MCF 10A (cell line): ENCODE measurements at regions not wholly inside any gene's neighbourhood (a gene's known extent, or its start where the extent isn't known, plus 50 kb on each side); places are given as distances from the start of the nearest gene placed in this dataset.

Experiments used
- BruUV-seq: library from RNA; stranded (reverse); fragments of 400-500 nt; replicated peaks from 2 replicates; lab custom pipeline; 2021; lab: Mats Ljungman, UMichigan
- CTCF ChIA-PET: fragments of 300-600 bp; sonication (Branson Sonifier 250); formaldehyde crosslinking; extraction: SDS; loops from one replicate; lab custom pipeline; 2021; ENCODE audit warnings: antibody characterized with exemption, inconsistent platforms; lab: Yijun Ruan, JAX
- POLR2A ChIA-PET: fragments of 300-600, 350-650 bp; sonication (Branson Sonifier 250); formaldehyde crosslinking; extraction: SDS; loops from one replicate; lab custom pipeline; 2020; ENCODE audit warnings: antibody characterized with exemption, inconsistent platforms; lab: Yijun Ruan, JAX
- DNase-seq: peaks from one replicate; pipeline ENCODE4 v3.0.0-alpha.2; 2018; ENCODE audit not compliant: unreplicated experiment
- H3K27ac Mint-ChIP-seq: one replicate; pipeline ENCODE4 v1.8.0; 2022; ENCODE audit warnings: mild to moderate bottlenecking, low read depth, mixed read lengths; ENCODE audit not compliant: unreplicated experiment
- H3K27me3 Mint-ChIP-seq: one replicate; pipeline ENCODE4 v1.8.0; 2022; ENCODE audit warnings: mixed read lengths; ENCODE audit not compliant: insufficient read depth, unreplicated experiment
- H3K36me3 Mint-ChIP-seq: one replicate; pipeline ENCODE4 v1.8.0; 2022; ENCODE audit warnings: mild to moderate bottlenecking, moderate library complexity, mixed read lengths; ENCODE audit not compliant: insufficient read depth, unreplicated experiment
- H3K4me1 Mint-ChIP-seq: one replicate; pipeline ENCODE4 v1.8.0; 2022; ENCODE audit warnings: mixed read lengths; ENCODE audit not compliant: insufficient read depth, unreplicated experiment
- H3K4me3 Mint-ChIP-seq: one replicate; pipeline ENCODE4 v1.8.0; 2022; ENCODE audit warnings: mild to moderate bottlenecking, moderate library complexity, mixed read lengths; ENCODE audit not compliant: unreplicated experiment
- H3K9me3 Mint-ChIP-seq: one replicate; pipeline ENCODE4 v1.8.0; 2022; ENCODE audit warnings: mixed read lengths; ENCODE audit not compliant: unreplicated experiment
- CTCF ChIP-seq: fragments of 200-600 bp; IDR thresholded peaks from one replicate; pipeline ENCODE4 v1.8.0; 2022; ENCODE audit warnings: antibody characterized with exemption, mild to moderate bottlenecking; ENCODE audit not compliant: unreplicated experiment
- intact Hi-C: fragments of 100-400 bp; cut with micrococcal nuclease; formaldehyde crosslinking; loops from 2 replicates; pipeline ENCODE4 v1.14.1; 2022

GRCh38 chr22:48217596-48217995 lies 1455.1 kb downstream of the TBC1D22A start:
- BruUV-seq: no TSS peak
- intact Hi-C loops: no loop called here

GRCh38 chr22:48212727-48213126 lies 1450.3 kb downstream of the TBC1D22A start:
- Mint-ChIP-seq H3K27me3 (no peaks in the 10 kb centered on the region), H3K9me3 (peaks cover 11% of the 10 kb centered on the region), H3K4me3 (no peak overlapping the region), H3K4me1 (no peaks in the 10 kb centered on the region), H3K36me3 (no peaks in the 10 kb centered on the region), H3K27ac (no peak overlapping the region)
- BruUV-seq: no TSS peak
- TF ChIP-seq CTCF: no peak
- no peak for DNase-seq
- POLR2A ChIA-PET: no interaction called here
- CTCF ChIA-PET: no interaction called here
- intact Hi-C loops: no loop called here

More at GRCh38 chr22:48217596-48217995, 1455.1 kb downstream of the TBC1D22A start:
- Mint-ChIP-seq H3K9me3 (peaks cover 27% of the 10 kb centered on the region), H3K27ac (no peak overlapping the region), H3K4me3 (no peak overlapping the region), H3K27me3 (no peaks in the 10 kb centered on the region), H3K36me3 (no peaks in the 10 kb centered on the region), H3K4me1 (no peaks in the 10 kb centered on the region)
- CTCF ChIA-PET: no interaction called here
- POLR2A ChIA-PET: no interaction called here
- no peak for DNase-seq
- no peak for TF ChIP-seq CTCF

GRCh38 chr22:48210812-48211211 lies 1448.4 kb downstream of the TBC1D22A start:
- Mint-ChIP-seq H3K4me3 (no peak overlapping the region), H3K36me3 (no peaks in the 10 kb centered on the region), H3K4me1 (no peaks in the 10 kb centered on the region), H3K27me3 (no peaks in the 10 kb centered on the region), H3K27ac (no peak overlapping the region), H3K9me3 (peaks cover 16% of the 10 kb centered on the region)
- intact Hi-C loops: no loop called here
- POLR2A ChIA-PET: no interaction called here
- DNase-seq: no peak
- no TSS peak for BruUV-seq
- CTCF ChIA-PET: no interaction called here
- TF ChIP-seq CTCF: no peak

- Mint-ChIP-seq H3K27ac (no peak overlapping the region), H3K9me3 (peaks cover 21% of the 10 kb centered on the region), H3K36me3 (no peaks in the 10 kb centered on the region), H3K4me3 (no peak overlapping the region), H3K27me3 (no peaks in the 10 kb centered on the region), H3K4me1 (no peaks in the 10 kb centered on the region)
- intact Hi-C loops: no loop called here
- TF ChIP-seq CTCF: no peak
- ChIA-PET POLR2A (no interaction called here), CTCF (interaction anchor here (0.6 kb wide), 2 partner anchors 125 to 1350 kb away, joined by 3 read pairs; no protein-coding TSS in a partner anchor)
- no peak for DNase-seq
- no TSS peak for BruUV-seq
These were observed 1447.7 kb downstream of the TBC1D22A start for GRCh38 chr22:48210198-48210580.
